Neural crest cell (in vitro differentiated cells): ENCODE measurements at regions not wholly inside any gene's neighbourhood (a gene's known extent, or its start where the extent isn't known, plus 50 kb on each side); places are given as distances from the start of the nearest gene placed in this dataset.
"Not testable (repeated sequence)": the region's sequence is repeated elsewhere in the genome, so short reads cannot be mapped to it uniquely, and the experiment has no call there.

Source experiments
- DNase-seq: peaks from one replicate; pipeline ENCODE4 v3.0.0; 2021; ENCODE audit warnings: low read depth, mixed read lengths, low spot score
- H3K27ac Mint-ChIP-seq: one replicate; pipeline ENCODE4 v1.8.0; 2021; ENCODE audit warnings: mild to moderate bottlenecking, mixed read lengths; ENCODE audit not compliant: unreplicated experiment
- H3K27me3 Mint-ChIP-seq: 2 replicates; pipeline ENCODE4 v1.8.0; 2021; ENCODE audit warnings: low read depth, mild to moderate bottlenecking, mixed read lengths
- H3K36me3 Mint-ChIP-seq: 2 replicates; pipeline ENCODE4 v1.8.0; 2021; ENCODE audit warnings: low read depth, mild to moderate bottlenecking, mixed read lengths
- H3K4me1 Mint-ChIP-seq: 2 replicates; pipeline ENCODE4 v1.8.0; 2021; ENCODE audit warnings: mixed read lengths
- H3K4me3 Mint-ChIP-seq: one replicate; pipeline ENCODE4 v1.8.0; 2021; ENCODE audit warnings: mild to moderate bottlenecking, mixed read lengths
- H3K9me3 Mint-ChIP-seq: 2 replicates; pipeline ENCODE4 v1.8.0; 2021; ENCODE audit warnings: mixed read lengths
- TF ChIP-seq, protein P1 (sequence below): fragments of 200-600 bp; sonication (generic); conservative IDR thresholded peaks from 2 replicates; pipeline ENCODE4 v1.5.0; 2021; ENCODE audit warnings: antibody characterized with exemption, mild to moderate bottlenecking

DNA sequence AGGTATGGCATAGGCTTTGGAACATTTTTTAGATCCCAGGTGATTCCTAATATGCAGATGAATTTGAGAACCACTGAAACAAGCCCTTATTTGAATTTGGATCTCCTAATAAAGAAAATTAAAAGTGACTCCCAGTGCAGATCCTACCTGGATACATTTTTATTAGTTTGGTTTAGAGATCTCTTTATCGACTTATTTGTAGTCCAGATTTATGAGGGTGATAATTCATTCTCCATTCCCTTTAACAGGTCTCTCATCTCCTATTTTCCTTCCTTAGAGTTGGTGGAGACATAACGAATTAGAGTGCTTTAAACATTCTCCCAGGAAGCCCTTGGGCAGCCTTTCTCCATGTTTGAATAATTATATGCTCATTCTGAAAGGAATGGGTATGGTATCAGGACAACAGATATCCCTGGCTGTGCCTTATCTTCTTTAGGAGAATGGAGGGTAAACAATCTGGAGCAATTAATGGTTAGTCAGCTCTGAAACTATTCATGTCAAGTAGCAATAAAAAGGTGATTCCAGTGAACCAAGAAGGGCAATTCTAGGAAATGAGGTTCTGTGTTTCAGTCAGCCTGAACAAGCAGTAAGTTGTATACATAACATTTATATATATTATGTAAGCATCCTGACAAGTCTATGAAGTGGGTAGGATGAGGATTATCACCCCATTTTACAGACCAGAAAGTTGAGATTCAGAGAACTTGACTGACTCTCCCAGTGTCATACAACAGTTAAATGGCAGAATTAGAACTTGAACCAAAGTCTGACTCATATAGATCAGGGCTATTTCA lies 53.9 kb upstream of the RCE1 start:
- Mint-ChIP-seq H3K27me3 (no peaks in the 10 kb centered on the region), H3K27ac (no peak overlapping the region), H3K4me1 (no peaks in the 10 kb centered on the region), H3K4me3 (no peak overlapping the region), H3K9me3 (no peaks in the 10 kb centered on the region), H3K36me3 (no peaks in the 10 kb centered on the region)
- TF ChIP-seq, protein P1, sequence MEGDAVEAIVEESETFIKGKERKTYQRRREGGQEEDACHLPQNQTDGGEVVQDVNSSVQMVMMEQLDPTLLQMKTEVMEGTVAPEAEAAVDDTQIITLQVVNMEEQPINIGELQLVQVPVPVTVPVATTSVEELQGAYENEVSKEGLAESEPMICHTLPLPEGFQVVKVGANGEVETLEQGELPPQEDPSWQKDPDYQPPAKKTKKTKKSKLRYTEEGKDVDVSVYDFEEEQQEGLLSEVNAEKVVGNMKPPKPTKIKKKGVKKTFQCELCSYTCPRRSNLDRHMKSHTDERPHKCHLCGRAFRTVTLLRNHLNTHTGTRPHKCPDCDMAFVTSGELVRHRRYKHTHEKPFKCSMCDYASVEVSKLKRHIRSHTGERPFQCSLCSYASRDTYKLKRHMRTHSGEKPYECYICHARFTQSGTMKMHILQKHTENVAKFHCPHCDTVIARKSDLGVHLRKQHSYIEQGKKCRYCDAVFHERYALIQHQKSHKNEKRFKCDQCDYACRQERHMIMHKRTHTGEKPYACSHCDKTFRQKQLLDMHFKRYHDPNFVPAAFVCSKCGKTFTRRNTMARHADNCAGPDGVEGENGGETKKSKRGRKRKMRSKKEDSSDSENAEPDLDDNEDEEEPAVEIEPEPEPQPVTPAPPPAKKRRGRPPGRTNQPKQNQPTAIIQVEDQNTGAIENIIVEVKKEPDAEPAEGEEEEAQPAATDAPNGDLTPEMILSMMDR: no peak
- no peak for DNase-seq

DNA sequence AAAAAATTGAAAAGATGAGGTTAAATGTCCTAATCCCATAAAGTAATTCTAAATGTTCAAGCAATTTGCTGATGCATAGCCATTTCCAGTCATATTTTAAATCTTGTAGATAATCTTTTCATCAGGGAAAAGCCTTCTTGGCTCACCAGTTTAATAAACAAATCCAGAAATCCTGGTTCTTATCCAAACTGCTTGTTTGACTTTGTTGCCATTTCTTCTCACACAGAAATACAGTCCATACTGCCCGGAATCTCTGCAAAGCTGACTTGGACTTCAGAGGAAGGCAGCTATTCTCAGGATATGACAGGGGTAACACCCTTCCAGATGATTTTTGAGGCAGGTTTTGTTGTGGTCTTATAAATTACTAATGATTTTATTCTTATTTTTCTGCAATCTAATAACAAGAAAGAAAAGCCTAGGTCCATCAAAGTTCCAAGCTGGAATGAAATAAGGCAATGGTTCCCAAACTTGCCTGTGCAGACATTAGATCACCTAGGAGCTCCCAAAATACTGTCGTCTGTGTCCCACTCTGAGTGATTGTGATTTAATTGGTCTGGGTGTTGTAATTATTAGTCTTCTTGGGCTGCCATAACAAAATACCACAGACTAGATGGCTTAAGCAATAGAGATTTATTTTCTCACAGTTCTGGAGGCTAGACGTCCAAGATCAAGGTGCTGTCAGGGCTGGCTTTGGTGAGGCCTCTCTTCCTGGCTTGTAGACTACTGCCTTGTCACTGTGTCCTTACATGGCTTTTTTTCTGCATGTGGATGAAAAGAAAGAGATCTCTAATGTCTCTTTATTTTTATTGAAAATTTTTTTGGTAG lies 55.1 kb upstream of the RCE1 start:
- H3K4me3 Mint-ChIP-seq: no peak overlapping the region
- H3K4me1 Mint-ChIP-seq: no peaks in the 10 kb centered on the region
- DNase-seq: no peak
- no peaks in the 10 kb centered on the region for H3K9me3 Mint-ChIP-seq
- H3K27me3 Mint-ChIP-seq: no peaks in the 10 kb centered on the region
- no peaks in the 10 kb centered on the region for H3K36me3 Mint-ChIP-seq
- TF ChIP-seq, protein P1: no peak
- peak overlapping the region; percentile 91 for H3K27ac Mint-ChIP-seq

DNA sequence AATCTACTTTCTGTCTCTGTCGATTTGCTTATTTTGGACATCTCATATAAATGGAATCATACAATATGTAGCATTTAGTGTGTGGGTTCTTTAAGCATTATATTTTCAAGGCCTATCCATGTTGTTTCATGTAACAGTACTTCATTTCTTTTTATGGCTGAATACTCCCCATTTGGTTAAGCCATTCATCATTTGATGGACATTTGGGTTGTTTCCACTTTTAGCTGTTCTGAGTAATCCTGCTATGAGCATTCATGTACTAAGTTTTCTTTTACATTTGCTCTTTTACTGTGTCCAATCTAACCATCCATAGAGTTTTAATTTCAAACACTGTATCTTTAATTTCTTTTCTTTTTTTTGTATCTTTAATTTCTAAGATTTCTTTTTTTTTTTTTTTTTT lies 55.6 kb upstream of the SPTBN2 start:
- Mint-ChIP-seq H3K4me1 (no peaks in the 10 kb centered on the region), H3K9me3 (no peaks in the 10 kb centered on the region)

DNA sequence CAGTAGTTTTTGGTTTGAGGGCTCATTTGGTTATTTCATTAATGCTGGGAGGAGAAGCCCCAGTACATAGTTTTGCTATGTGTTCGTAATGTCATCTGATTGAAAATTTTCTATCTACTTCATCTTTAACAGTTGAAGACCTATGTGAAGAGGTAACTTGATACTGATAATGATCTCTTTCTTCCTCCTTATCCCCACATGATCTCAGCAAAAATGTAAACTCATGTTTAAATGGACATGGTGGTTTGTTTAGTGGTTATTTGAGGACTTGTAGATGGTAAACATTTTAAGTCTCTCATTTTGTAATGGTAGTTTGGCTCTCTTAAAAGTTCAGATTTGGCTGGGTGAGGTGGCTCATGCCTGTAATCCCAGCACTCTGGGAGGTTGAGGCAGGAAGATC lies 53.7 kb upstream of the SPTBN2 start:
- no peaks in the 10 kb centered on the region for H3K27me3 Mint-ChIP-seq

More for the DNA sequence above, 55.6 kb upstream of the SPTBN2 start:
- no peak overlapping the region for H3K27ac Mint-ChIP-seq
- H3K36me3 Mint-ChIP-seq: no peaks in the 10 kb centered on the region
- TF ChIP-seq, protein P1: no peak
- H3K27me3 Mint-ChIP-seq: no peaks in the 10 kb centered on the region
- no peak overlapping the region for H3K4me3 Mint-ChIP-seq
- no peak for DNase-seq

DNA sequence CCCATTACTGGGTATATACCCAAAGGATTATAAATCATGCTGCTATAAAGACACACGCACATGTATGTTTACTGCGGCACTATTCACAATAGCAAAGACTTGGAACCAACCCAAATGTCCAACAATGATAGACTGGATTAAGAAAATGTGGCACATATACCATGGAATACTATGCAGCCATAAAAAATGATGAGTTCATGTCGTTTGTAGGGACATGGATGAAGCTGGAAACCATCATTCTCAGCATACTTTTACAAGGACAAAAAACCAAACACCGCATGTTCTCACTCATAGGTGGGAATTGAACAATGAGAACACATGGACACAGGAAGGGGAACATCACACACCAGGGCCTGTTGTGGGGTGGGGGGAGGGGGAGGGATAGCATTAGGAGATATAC lies 50.6 kb upstream of the SPTBN2 start:
- not testable (repeated sequence) for H3K9me3 Mint-ChIP-seq, H3K4me3 Mint-ChIP-seq, H3K36me3 Mint-ChIP-seq, H3K27ac Mint-ChIP-seq, H3K27me3 Mint-ChIP-seq, H3K4me1 Mint-ChIP-seq, DNase-seq

More for the DNA sequence above, 53.7 kb upstream of the SPTBN2 start:
- TF ChIP-seq, protein P1: no peak
- Mint-ChIP-seq H3K27ac (peak overlapping the region; percentile 76), H3K4me1 (no peaks in the 10 kb centered on the region), H3K36me3 (peaks cover 3% of the 10 kb centered on the region), H3K4me3 (no peak overlapping the region), H3K9me3 (no peaks in the 10 kb centered on the region)
- DNase-seq: no peak
